ENCODE measurements at regions not wholly inside any gene's neighbourhood (a gene's known extent, or its start where the extent isn't known, plus 50 kb on each side); places are given as distances from the start of the nearest gene placed in this dataset.

GRCh38 chr15:29612096-29612495 is 210.2 kb downstream of the TJP1 start:
- intact Hi-C loops (cut with DNase I): no loop called here
- Histone ChIP-seq H3K27ac (replicated peaks in 1 of 4) (no peak overlapping the region), H3K36me3 (no peaks in the 10 kb centered on the region), H3K9me3 (no peaks in the 10 kb centered on the region), H3K4me3 (no peak overlapping the region), H3K4me1 (no peaks in the 10 kb centered on the region), H3K27me3 (peaks cover 0 to 19% (median 0%) of the 10 kb centered on the region in 4 donors)
- TF ChIP-seq POLR2A (IDR thresholded peaks at IDR 0.05; ENCODE audit: low read depth) (no peak), EP300 (IDR thresholded peaks at IDR 0.05) (no peak), POLR2AphosphoS5 (IDR thresholded peaks at IDR 0.05) (no peak), CTCF (IDR thresholded peaks at IDR 0.05) (no peak)
- DNase-seq (ENCODE audit: extremely low spot score): no peak
- WGBS: 47% methylated on average over 6 of the region's 6 CpGs

GRCh38 chr15:29611057-29611456 is 211.2 kb downstream of the TJP1 start:
- Histone ChIP-seq H3K27me3 (peaks cover 0 to 19% (median 0%) of the 10 kb centered on the region in 4 donors), H3K36me3 (no peaks in the 10 kb centered on the region), H3K27ac (replicated peaks in 1 of 4) (no peak overlapping the region), H3K4me1 (no peaks in the 10 kb centered on the region), H3K9me3 (no peaks in the 10 kb centered on the region), H3K4me3 (no peak overlapping the region)
- intact Hi-C loops (cut with DNase I): no loop called here
- TF ChIP-seq POLR2A (IDR thresholded peaks at IDR 0.05; ENCODE audit: low read depth) (no peak), POLR2AphosphoS5 (IDR thresholded peaks at IDR 0.05) (no peak), CTCF (IDR thresholded peaks at IDR 0.05) (no peak), EP300 (IDR thresholded peaks at IDR 0.05) (no peak)
- no peak for DNase-seq (ENCODE audit: extremely low spot score)
- WGBS: 35% methylated on average over 3 of the region's 3 CpGs

GRCh38 chr15:29601811-29602210 is 220.5 kb downstream of the TJP1 start:
- H3K4me1 ChIP-seq: no peaks in the 10 kb centered on the region
- no peak overlapping the region for H3K4me3 ChIP-seq
- no peaks in the 10 kb centered on the region for H3K9me3 ChIP-seq
- no peak overlapping the region for H3K27ac ChIP-seq (replicated peaks in 1 of 4)
- no peaks in the 10 kb centered on the region for H3K36me3 ChIP-seq
- TF ChIP-seq EP300 (IDR thresholded peaks at IDR 0.05) (no peak), POLR2A (IDR thresholded peaks at IDR 0.05; ENCODE audit: low read depth) (no peak), CTCF (IDR thresholded peaks at IDR 0.05) (no peak), POLR2AphosphoS5 (IDR thresholded peaks at IDR 0.05) (no peak)
- intact Hi-C loops (cut with DNase I): no loop called here
- no peaks in the 10 kb centered on the region for H3K27me3 ChIP-seq
- DNase-seq (ENCODE audit: extremely low spot score): no peak
- WGBS: 89% methylated on average over 5 of the region's 5 CpGs

GRCh38 chr15:29600262-29600661 is 222.0 kb downstream of the TJP1 start:
- Histone ChIP-seq H3K4me3 (no peak overlapping the region), H3K4me1 (no peaks in the 10 kb centered on the region), H3K36me3 (no peaks in the 10 kb centered on the region), H3K27ac (replicated peaks in 1 of 4) (no peak overlapping the region), H3K9me3 (no peaks in the 10 kb centered on the region), H3K27me3 (no peaks in the 10 kb centered on the region)
- TF ChIP-seq POLR2AphosphoS5 (IDR thresholded peaks at IDR 0.05): no peak
- no peak for TF ChIP-seq POLR2A (IDR thresholded peaks at IDR 0.05; ENCODE audit: low read depth)
- TF ChIP-seq EP300 (IDR thresholded peaks at IDR 0.05): no peak
- TF ChIP-seq CTCF (IDR thresholded peaks at IDR 0.05): no peak
- no peak for DNase-seq (ENCODE audit: extremely low spot score)
- intact Hi-C loops (cut with DNase I): no loop called here
- 85% methylated on average over 1 of the region's 1 CpG for WGBS

- no peaks in the 10 kb centered on the region for H3K9me3 ChIP-seq
- H3K4me1 ChIP-seq: no peaks in the 10 kb centered on the region
- no peak overlapping the region for H3K4me3 ChIP-seq
- 58% methylated on average over 3 of the region's 3 CpGs for WGBS
- intact Hi-C loops (cut with DNase I): no loop called here
- TF ChIP-seq POLR2AphosphoS5 (IDR thresholded peaks at IDR 0.05) (no peak), EP300 (IDR thresholded peaks at IDR 0.05) (no peak), POLR2A (IDR thresholded peaks at IDR 0.05; ENCODE audit: low read depth) (no peak), CTCF (IDR thresholded peaks at IDR 0.05) (no peak)
- H3K27ac ChIP-seq (replicated peaks in 1 of 4): no peak overlapping the region
- H3K27me3 ChIP-seq: peaks cover 0 to 4% (median 0%) of the 10 kb centered on the region in 4 donors
- no peaks in the 10 kb centered on the region for H3K36me3 ChIP-seq
- DNase-seq (ENCODE audit: extremely low spot score): peak; percentile 50
Observed at GRCh38 chr15:29596266-29596665, 226.0 kb downstream of the TJP1 start.
